ENCODE measurements at regions not wholly inside any gene's neighbourhood (a gene's known extent, or its start where the extent isn't known, plus 50 kb on each side); places are given as distances from the start of the nearest gene placed in this dataset.
"Not testable (repeated sequence)": the region's sequence is repeated elsewhere in the genome, so short reads cannot be mapped to it uniquely, and the experiment has no call there.

DNA sequence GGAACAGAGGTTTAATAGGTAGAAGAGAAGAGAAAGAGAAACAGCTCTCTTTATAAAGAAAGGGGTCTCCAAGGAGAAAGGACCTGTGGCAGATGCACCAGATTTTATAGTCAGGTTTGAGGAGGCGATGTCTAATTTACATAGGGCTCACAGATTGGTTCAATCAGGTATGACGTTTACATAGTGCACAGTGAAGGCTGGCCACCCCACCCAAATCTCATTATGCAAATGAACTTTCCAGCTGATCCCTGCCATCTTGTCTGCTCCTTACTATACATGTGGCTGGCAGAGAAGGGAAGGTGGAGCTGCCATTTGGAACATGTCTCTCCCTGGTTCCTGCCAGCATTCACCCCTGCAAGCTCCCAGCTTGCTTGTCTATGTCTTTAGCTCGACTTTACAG is 557.8 kb downstream of the SUCLG1 start:
- Histone ChIP-seq H3K27me3 (ENCODE audit: control insufficient read depth in 1 of 2, insufficient read depth in 2 of 2, low read length in 2 of 2) (no peaks in the 10 kb centered on the region), H3K36me3 (ENCODE audit: control insufficient read depth in 2 of 2, insufficient read depth in 2 of 2, low read length in 2 of 2) (no peaks in the 10 kb centered on the region), H3K9ac (ENCODE audit: low read length in 2 of 2) (no peak overlapping the region), H3K4me1 (ENCODE audit: control insufficient read depth, insufficient read depth, low read length) (no peaks in the 10 kb centered on the region), H3K4me3 (ENCODE audit: low read length in 2 of 2) (no peak overlapping the region), H3K9me3 (ENCODE audit: control insufficient read depth in 2 of 2, low read length in 2 of 2) (peaks cover 0 to 4% of the 10 kb centered on the region in 2 donors), H3K27ac (ENCODE audit: low read length) (no peak overlapping the region)

DNA sequence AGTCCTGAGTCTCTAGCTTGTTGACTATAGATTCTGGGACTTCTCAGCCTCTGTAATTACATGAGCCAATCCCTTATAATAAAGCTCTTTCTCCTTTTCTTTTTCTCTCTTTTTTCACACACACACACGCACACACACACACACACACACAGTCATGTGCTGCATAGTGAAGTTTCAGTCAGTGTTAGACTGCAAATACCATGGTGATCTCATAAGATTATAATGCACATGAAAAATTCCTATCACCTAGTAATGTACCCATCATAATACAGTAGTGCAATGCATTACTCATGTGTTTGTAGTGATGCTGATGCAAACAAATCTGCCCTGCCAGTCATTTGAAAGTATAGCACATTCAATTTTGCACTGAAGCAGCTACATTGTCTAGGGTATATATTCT is 558.2 kb downstream of the SUCLG1 start:
- Histone ChIP-seq H3K27me3 (ENCODE audit: control insufficient read depth in 1 of 2, insufficient read depth in 2 of 2, low read length in 2 of 2) (no peaks in the 10 kb centered on the region), H3K4me3 (ENCODE audit: low read length in 2 of 2) (no peak overlapping the region), H3K27ac (ENCODE audit: low read length) (no peak overlapping the region), H3K9ac (ENCODE audit: low read length in 2 of 2) (no peak overlapping the region), H3K36me3 (ENCODE audit: control insufficient read depth in 2 of 2, insufficient read depth in 2 of 2, low read length in 2 of 2) (no peaks in the 10 kb centered on the region), H3K9me3 (ENCODE audit: control insufficient read depth in 2 of 2, low read length in 2 of 2) (peaks cover 0 to 4% of the 10 kb centered on the region in 2 donors), H3K4me1 (ENCODE audit: control insufficient read depth, insufficient read depth, low read length) (no peaks in the 10 kb centered on the region)

DNA sequence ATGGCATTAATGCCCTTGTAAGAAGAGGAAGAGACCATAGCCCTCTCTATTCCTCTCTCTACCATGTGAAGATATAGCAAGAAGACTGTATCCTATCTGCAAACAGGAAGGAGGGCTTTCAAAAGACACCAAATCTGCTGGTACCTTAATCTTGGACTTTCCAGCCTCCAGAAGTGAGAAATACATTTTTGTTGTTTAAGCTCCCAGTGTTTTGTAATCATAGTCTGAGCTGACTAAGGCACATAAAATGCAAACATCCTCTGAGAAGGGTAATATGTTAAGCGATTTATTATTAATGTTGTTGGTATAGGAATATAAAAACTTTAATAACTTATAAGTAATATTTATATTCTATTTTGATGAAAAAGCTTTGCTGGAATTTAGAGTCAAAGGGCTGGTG is 559.8 kb downstream of the SUCLG1 start:
- Histone ChIP-seq H3K9me3 (ENCODE audit: control insufficient read depth in 2 of 2, low read length in 2 of 2) (peaks cover 0 to 3% of the 10 kb centered on the region in 2 donors), H3K27ac (ENCODE audit: low read length) (no peak overlapping the region), H3K4me3 (ENCODE audit: low read length in 2 of 2) (no peak overlapping the region), H3K27me3 (ENCODE audit: control insufficient read depth in 1 of 2, insufficient read depth in 2 of 2, low read length in 2 of 2) (no peaks in the 10 kb centered on the region), H3K4me1 (ENCODE audit: control insufficient read depth, insufficient read depth, low read length) (no peaks in the 10 kb centered on the region), H3K36me3 (ENCODE audit: control insufficient read depth in 2 of 2, insufficient read depth in 2 of 2, low read length in 2 of 2) (no peaks in the 10 kb centered on the region), H3K9ac (ENCODE audit: low read length in 2 of 2) (no peak overlapping the region)

DNA sequence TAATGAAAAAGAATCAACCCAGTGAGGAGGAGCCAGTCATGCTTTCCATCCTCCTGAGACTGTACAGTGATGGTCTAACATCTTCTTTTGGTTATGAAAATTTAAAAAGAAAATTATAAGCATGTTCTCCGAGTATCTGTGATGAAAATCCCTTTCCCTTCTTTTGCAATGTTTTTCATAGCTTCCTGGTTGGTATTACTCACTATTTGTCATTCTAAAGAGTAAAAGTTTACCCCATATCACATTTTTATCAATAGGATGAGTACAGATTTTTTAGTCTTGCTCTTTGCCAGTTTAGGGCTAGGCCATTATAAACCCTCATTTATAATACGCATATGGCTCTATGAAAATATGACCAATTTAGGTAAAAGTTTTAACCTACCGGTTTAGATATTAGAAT is 564.1 kb downstream of the SUCLG1 start:
- Histone ChIP-seq H3K36me3 (ENCODE audit: control insufficient read depth in 2 of 2, insufficient read depth in 2 of 2, low read length in 2 of 2) (no peaks in the 10 kb centered on the region), H3K27me3 (ENCODE audit: control insufficient read depth in 1 of 2, insufficient read depth in 2 of 2, low read length in 2 of 2) (no peaks in the 10 kb centered on the region), H3K9me3 (ENCODE audit: control insufficient read depth in 2 of 2, low read length in 2 of 2) (no peaks in the 10 kb centered on the region), H3K9ac (ENCODE audit: low read length in 2 of 2) (no peak overlapping the region), H3K4me3 (ENCODE audit: low read length in 2 of 2) (no peak overlapping the region), H3K4me1 (ENCODE audit: control insufficient read depth, insufficient read depth, low read length) (no peaks in the 10 kb centered on the region), H3K27ac (ENCODE audit: low read length) (no peak overlapping the region)

DNA sequence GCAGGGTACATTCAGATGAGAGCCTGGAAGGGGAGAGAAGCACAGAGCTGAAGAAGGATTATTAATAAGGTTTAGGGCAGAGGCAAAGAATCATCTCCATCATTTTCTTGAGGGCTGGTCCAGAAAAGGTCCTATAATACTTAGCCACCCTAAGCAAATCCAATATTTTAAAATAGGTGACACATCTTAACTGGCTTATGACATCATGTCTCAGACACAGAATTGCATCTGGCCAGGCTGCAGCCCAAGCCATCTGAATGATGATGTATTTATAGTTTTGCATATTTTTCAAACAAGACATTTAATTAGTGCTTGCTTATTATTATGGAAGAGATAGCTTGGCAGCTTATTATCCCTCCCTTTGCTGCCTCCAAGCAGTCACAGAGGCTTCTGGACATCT is 571.3 kb downstream of the SUCLG1 start:
- Histone ChIP-seq H3K4me3 (ENCODE audit: low read length in 2 of 2) (no peak overlapping the region), H3K9me3 (ENCODE audit: control insufficient read depth in 2 of 2, low read length in 2 of 2) (no peaks in the 10 kb centered on the region), H3K4me1 (ENCODE audit: control insufficient read depth, insufficient read depth, low read length) (no peaks in the 10 kb centered on the region), H3K27ac (ENCODE audit: low read length) (no peak overlapping the region), H3K9ac (ENCODE audit: low read length in 2 of 2) (no peak overlapping the region), H3K27me3 (ENCODE audit: control insufficient read depth in 1 of 2, insufficient read depth in 2 of 2, low read length in 2 of 2) (no peaks in the 10 kb centered on the region), H3K36me3 (ENCODE audit: control insufficient read depth in 2 of 2, insufficient read depth in 2 of 2, low read length in 2 of 2) (no peaks in the 10 kb centered on the region)

DNA sequence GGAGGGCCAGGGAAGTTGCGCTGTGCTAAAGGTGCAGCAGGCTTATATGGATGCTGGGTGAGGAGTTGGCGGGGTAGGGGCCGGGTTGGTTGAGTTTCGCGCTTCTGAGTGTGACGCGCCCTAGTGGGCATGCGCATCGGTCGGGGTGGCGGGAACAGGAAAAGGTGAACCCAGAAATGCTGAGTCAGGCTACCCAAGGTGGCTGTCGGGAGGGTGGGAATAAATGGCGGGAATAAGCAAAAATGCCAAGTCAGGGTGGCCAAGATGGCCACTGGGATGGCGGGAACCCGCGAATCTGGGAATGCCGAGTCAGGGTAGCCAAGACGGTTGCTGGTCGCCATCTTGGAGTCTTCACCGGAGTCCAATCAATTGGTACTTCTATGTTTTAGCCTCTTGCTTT is 580.0 kb downstream of the SUCLG1 start:
- Histone ChIP-seq H3K36me3 (ENCODE audit: control insufficient read depth in 2 of 2, insufficient read depth in 2 of 2, low read length in 2 of 2) (no peaks in the 10 kb centered on the region), H3K27ac (ENCODE audit: low read length) (no peak overlapping the region), H3K9ac (ENCODE audit: low read length in 2 of 2) (no peak overlapping the region), H3K4me3 (ENCODE audit: low read length in 2 of 2) (no peak overlapping the region), H3K9me3 (ENCODE audit: control insufficient read depth in 2 of 2, low read length in 2 of 2) (peaks cover 0 to 5% of the 10 kb centered on the region in 2 donors), H3K4me1 (ENCODE audit: control insufficient read depth, insufficient read depth, low read length) (no peaks in the 10 kb centered on the region), H3K27me3 (ENCODE audit: control insufficient read depth in 1 of 2, insufficient read depth in 2 of 2, low read length in 2 of 2) (peaks cover 0 to 2% of the 10 kb centered on the region in 2 donors)

DNA sequence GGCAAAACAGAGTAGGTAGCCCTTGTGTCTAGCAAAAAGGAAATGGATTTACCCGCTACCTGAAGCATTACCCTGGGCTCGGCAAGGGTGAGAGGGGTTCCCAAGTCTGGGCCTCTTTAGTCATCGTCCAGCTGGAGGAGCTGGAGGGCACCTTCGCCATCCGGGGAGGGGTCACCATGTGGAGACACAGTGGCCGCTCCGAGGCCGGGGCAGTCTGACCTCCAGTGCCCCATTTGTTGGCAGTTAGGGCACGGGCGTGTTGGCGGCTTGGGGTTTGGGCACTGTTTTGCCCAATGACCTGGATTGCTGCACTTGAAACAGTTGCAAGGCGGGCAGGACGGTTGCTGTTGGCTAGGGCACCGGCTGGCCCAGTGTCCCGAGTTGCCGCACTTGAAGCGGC is 581.8 kb downstream of the SUCLG1 start:
- H3K27ac ChIP-seq (ENCODE audit: low read length); H3K27me3 ChIP-seq (ENCODE audit: control insufficient read depth in 1 of 2, insufficient read depth in 2 of 2, low read length in 2 of 2); H3K9ac ChIP-seq (ENCODE audit: low read length in 2 of 2); H3K4me3 ChIP-seq (ENCODE audit: low read length in 2 of 2); H3K36me3 ChIP-seq (ENCODE audit: control insufficient read depth in 2 of 2, insufficient read depth in 2 of 2, low read length in 2 of 2); H3K4me1 ChIP-seq (ENCODE audit: control insufficient read depth, insufficient read depth, low read length); H3K9me3 ChIP-seq (ENCODE audit: control insufficient read depth in 2 of 2, low read length in 2 of 2): not testable (repeated sequence)

DNA sequence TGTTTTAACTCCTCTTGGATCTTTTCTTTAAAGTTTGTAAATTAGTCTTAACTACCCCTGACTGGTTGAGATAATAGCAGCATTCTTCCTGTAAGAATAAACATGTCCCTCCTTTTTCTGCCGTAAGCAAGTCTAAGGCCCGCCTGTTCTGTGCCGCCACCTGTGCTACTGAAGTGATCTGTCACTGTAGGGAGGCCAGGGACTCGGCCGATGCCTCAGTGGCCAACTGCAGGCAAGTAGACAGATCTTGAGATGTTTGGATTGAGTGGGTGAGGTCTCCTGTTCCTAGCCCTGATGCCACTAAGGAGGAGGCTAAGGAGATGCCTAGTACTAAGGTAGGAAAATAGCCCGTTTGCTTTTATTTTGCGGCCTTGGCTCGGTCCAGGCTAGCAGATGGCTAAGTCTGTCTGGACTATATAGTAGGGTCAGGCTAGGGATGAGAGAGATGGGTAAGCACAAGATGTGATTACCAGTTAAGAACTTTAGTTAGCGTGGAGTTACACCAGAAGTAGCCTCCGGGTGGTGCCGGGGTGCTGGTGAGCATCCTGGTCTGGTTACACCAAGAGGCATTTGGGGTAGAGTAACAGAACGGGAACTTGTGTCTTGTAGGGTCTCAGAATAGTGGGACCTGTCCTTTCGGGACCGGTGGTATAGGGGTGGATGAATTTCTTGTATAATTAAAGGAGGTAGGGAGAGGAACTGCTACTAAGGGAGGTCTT is 584.2 kb downstream of the SUCLG1 start:
- no peak overlapping the region for H3K4me3 ChIP-seq (ENCODE audit: low read length in 2 of 2)
- H3K36me3 ChIP-seq (ENCODE audit: control insufficient read depth in 2 of 2, insufficient read depth in 2 of 2, low read length in 2 of 2): no peaks in the 10 kb centered on the region
- peaks cover 0 to 2% of the 10 kb centered on the region in 2 donors for H3K27me3 ChIP-seq (ENCODE audit: control insufficient read depth in 1 of 2, insufficient read depth in 2 of 2, low read length in 2 of 2)
- H3K9me3 ChIP-seq (ENCODE audit: control insufficient read depth in 2 of 2, low read length in 2 of 2): peaks cover 0 to 5% of the 10 kb centered on the region in 2 donors
- no peak overlapping the region for H3K27ac ChIP-seq (ENCODE audit: low read length)
- H3K9ac ChIP-seq (ENCODE audit: low read length in 2 of 2): no peak overlapping the region
- H3K4me1 ChIP-seq (ENCODE audit: control insufficient read depth, insufficient read depth, low read length): no peaks in the 10 kb centered on the region

DNA sequence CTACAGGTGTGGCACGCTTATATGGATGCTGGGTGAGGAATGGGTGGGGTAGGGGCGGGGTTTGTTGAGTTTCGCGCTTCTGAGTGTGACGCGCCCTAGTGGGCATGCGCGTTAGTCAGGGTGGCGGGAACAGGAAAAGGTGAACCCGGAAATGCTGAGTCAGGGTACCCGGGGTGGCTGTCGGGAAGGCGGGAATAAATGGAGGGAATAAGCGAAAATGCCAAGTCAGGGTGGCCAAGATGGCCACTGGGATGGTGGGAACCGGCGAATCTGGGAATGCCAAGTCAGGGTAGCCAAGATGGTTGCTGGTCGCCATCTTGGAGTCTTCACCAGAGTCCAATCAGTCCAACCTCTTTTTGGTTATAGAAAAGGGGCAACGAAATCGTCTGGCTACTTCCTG is 585.0 kb downstream of the SUCLG1 start:
- H3K9me3 ChIP-seq (ENCODE audit: control insufficient read depth in 2 of 2, low read length in 2 of 2): peaks cover 0 to 4% of the 10 kb centered on the region in 2 donors
- H3K4me3 ChIP-seq (ENCODE audit: low read length in 2 of 2): no peak overlapping the region
- no peaks in the 10 kb centered on the region for H3K4me1 ChIP-seq (ENCODE audit: control insufficient read depth, insufficient read depth, low read length)
- H3K9ac ChIP-seq (ENCODE audit: low read length in 2 of 2): no peak overlapping the region
- H3K27ac ChIP-seq (ENCODE audit: low read length): no peak overlapping the region
- peaks cover 0 to 2% of the 10 kb centered on the region in 2 donors for H3K27me3 ChIP-seq (ENCODE audit: control insufficient read depth in 1 of 2, insufficient read depth in 2 of 2, low read length in 2 of 2)
- H3K36me3 ChIP-seq (ENCODE audit: control insufficient read depth in 2 of 2, insufficient read depth in 2 of 2, low read length in 2 of 2): no peaks in the 10 kb centered on the region

DNA sequence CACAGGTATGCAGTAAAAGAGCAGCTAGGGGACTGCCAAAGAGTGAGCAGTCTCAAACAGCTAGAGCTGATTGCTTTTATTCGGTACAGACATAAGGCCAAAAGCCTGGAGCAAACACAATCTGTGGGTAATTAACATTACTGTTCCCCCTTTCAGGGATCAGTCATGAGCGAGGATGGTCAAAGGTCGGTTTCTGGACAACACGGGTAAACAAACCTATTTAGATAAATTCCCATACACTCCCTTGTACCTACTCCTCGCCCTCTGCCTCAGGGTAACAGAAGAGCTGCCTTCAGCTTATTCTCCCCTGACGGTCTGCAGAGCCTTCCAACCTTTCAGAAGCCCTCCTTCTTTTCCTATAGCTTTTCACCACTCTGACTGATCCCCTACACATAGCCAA is 586.0 kb downstream of the SUCLG1 start:
- Histone ChIP-seq H3K9me3 (ENCODE audit: control insufficient read depth in 2 of 2, low read length in 2 of 2) (no peaks in the 10 kb centered on the region), H3K27me3 (ENCODE audit: control insufficient read depth in 1 of 2, insufficient read depth in 2 of 2, low read length in 2 of 2) (peaks cover 0 to 2% of the 10 kb centered on the region in 2 donors), H3K36me3 (ENCODE audit: control insufficient read depth in 2 of 2, insufficient read depth in 2 of 2, low read length in 2 of 2) (no peaks in the 10 kb centered on the region), H3K9ac (ENCODE audit: low read length in 2 of 2) (no peak overlapping the region), H3K4me1 (ENCODE audit: control insufficient read depth, insufficient read depth, low read length) (no peaks in the 10 kb centered on the region), H3K4me3 (ENCODE audit: low read length in 2 of 2) (no peak overlapping the region), H3K27ac (ENCODE audit: low read length) (no peak overlapping the region)

DNA sequence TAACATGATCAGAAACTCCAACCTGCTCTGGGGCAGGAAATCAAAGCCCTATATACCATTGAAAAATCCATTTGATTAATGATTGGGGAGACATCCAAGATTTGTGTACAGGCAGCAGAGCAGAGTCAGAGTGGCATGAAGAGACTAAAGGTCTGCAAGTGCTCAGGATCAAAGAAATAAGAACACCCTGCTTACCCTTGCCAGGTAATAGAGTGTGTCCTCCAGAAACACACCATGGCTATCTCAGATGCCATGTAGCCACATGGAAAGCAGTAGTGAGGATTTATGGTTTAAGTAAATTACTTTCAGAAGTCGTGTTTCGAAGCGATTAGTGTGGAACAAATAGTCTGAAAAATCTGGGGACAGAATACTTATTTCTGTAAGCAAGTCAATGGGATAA is 592.9 kb downstream of the SUCLG1 start:
- H3K27ac ChIP-seq (ENCODE audit: low read length): no peak overlapping the region
- no peaks in the 10 kb centered on the region for H3K9me3 ChIP-seq (ENCODE audit: control insufficient read depth in 2 of 2, low read length in 2 of 2)
- H3K4me3 ChIP-seq (ENCODE audit: low read length in 2 of 2): no peak overlapping the region
- no peak overlapping the region for H3K9ac ChIP-seq (ENCODE audit: low read length in 2 of 2)
- no peaks in the 10 kb centered on the region for H3K4me1 ChIP-seq (ENCODE audit: control insufficient read depth, insufficient read depth, low read length)
- no peaks in the 10 kb centered on the region for H3K36me3 ChIP-seq (ENCODE audit: control insufficient read depth in 2 of 2, insufficient read depth in 2 of 2, low read length in 2 of 2)
- H3K27me3 ChIP-seq (ENCODE audit: control insufficient read depth in 1 of 2, insufficient read depth in 2 of 2, low read length in 2 of 2): no peaks in the 10 kb centered on the region

Data from stomach smooth muscle (tissue), 2 donors.